ENCODE measurements at regions not wholly inside any gene's neighbourhood (a gene's known extent, or its start where the extent isn't known, plus 50 kb on each side); places are given as distances from the start of the nearest gene placed in this dataset.

- 53 to 76% (median 54%) methylated on average over 6 of the region's 6 CpGs for WGBS, 5 donors
These were observed 188.6 kb downstream of the CYLC2 start for GRCh38 chr9:103183701-103184171.

GRCh38 chr9:103186959-103187358 lies 191.8 kb downstream of the CYLC2 start:
- TF ChIP-seq CTCF (IDR thresholded peaks at IDR 0.05): no peak
- no peak for TF ChIP-seq EP300 (IDR thresholded peaks at IDR 0.05)
- no peak for TF ChIP-seq POLR2AphosphoS5 (IDR thresholded peaks at IDR 0.05)
- no peak for TF ChIP-seq POLR2A (IDR thresholded peaks at IDR 0.05)
- H3K4me1 ChIP-seq: no peaks in the 10 kb centered on the region
- no peak overlapping the region for H3K27ac ChIP-seq
- intact Hi-C loops (cut with DNase I; ENCODE audit: low total_unique reads): no loop called here
- WGBS, 5 donors: 91 to 96% (median 92%) methylated on average over 9 to 22 of the region's 22 CpGs
- H3K27me3 ChIP-seq: no peaks in the 10 kb centered on the region
- DNase-seq: no peak
- no peaks in the 10 kb centered on the region for H3K36me3 ChIP-seq
- peaks cover 0 to 5% (median 2%) of the 10 kb centered on the region in 4 donors for H3K9me3 ChIP-seq
- no peak overlapping the region for H3K4me3 ChIP-seq

More at GRCh38 chr9:103183701-103184171, 188.6 kb downstream of the CYLC2 start:
- peak in 1 of 2 donors; percentile 44 for DNase-seq
- H3K27ac ChIP-seq: no peak overlapping the region
- no peaks in the 10 kb centered on the region for H3K36me3 ChIP-seq
- H3K27me3 ChIP-seq: no peaks in the 10 kb centered on the region
- TF ChIP-seq CTCF (IDR thresholded peaks at IDR 0.05) (no peak), EP300 (IDR thresholded peaks at IDR 0.05) (no peak), POLR2A (IDR thresholded peaks at IDR 0.05) (no peak), POLR2AphosphoS5 (IDR thresholded peaks at IDR 0.05) (no peak)
- H3K9me3 ChIP-seq: peaks cover 0 to 5% (median 2%) of the 10 kb centered on the region in 4 donors
- intact Hi-C loops (cut with DNase I; ENCODE audit: low total_unique reads): no loop called here
- no peak overlapping the region for H3K4me3 ChIP-seq
- H3K4me1 ChIP-seq: no peaks in the 10 kb centered on the region

GRCh38 chr9:103188781-103189350 lies 193.7 kb downstream of the CYLC2 start:
- Histone ChIP-seq H3K27ac (no peak overlapping the region), H3K9me3 (peaks cover 0 to 5% (median 2%) of the 10 kb centered on the region in 4 donors), H3K27me3 (no peaks in the 10 kb centered on the region), H3K36me3 (no peaks in the 10 kb centered on the region), H3K4me3 (no peak overlapping the region), H3K4me1 (no peaks in the 10 kb centered on the region)
- 73 to 83% (median 81%) methylated on average over 9 to 12 of the region's 12 CpGs for WGBS, 5 donors
- intact Hi-C loops (cut with DNase I; ENCODE audit: low total_unique reads): no loop called here
- peak in 1 of 2 donors; percentile 11 for DNase-seq
- TF ChIP-seq EP300 (IDR thresholded peaks at IDR 0.05): no peak
- no peak for TF ChIP-seq POLR2A (IDR thresholded peaks at IDR 0.05)
- no peak for TF ChIP-seq POLR2AphosphoS5 (IDR thresholded peaks at IDR 0.05)
- TF ChIP-seq CTCF (IDR thresholded peaks at IDR 0.05): no peak

- TF ChIP-seq CTCF (IDR thresholded peaks at IDR 0.05) (no peak), POLR2A (IDR thresholded peaks at IDR 0.05) (no peak), EP300 (IDR thresholded peaks at IDR 0.05) (no peak), POLR2AphosphoS5 (IDR thresholded peaks at IDR 0.05) (no peak)
- Histone ChIP-seq H3K27me3 (no peaks in the 10 kb centered on the region), H3K4me3 (no peak overlapping the region), H3K4me1 (no peaks in the 10 kb centered on the region), H3K27ac (no peak overlapping the region), H3K36me3 (no peaks in the 10 kb centered on the region), H3K9me3 (no peaks in the 10 kb centered on the region)
- WGBS, 5 donors: 50 to 81% (median 73%) methylated on average over 1 of the region's 1 CpG
- intact Hi-C loops (cut with DNase I; ENCODE audit: low total_unique reads): no loop called here
- DNase-seq: no peak
These were observed 198.9 kb downstream of the CYLC2 start for GRCh38 chr9:103193992-103194391.

All from stomach (tissue), 8 donors.